Body of pancreas (tissue), 4 donors: ENCODE measurements at regions not wholly inside any gene's neighbourhood (a gene's known extent, or its start where the extent isn't known, plus 50 kb on each side); places are given as distances from the start of the nearest gene placed in this dataset.

Experiments
- ATAC-seq: fragments of 150-250 bp; one replicate; pipeline ENCODE4 v1.9.1; 2016
- DNase-seq, 4 donors: peaks; one replicate each; pipeline ENCODE4 v3.0.0-alpha.2; 2019
- H3K27ac ChIP-seq, 4 donors: fragments of 200-600 bp; sonication (generic); 1 replicate in 3 of 4; 2 replicates in 1 of 4; pipeline versions ENCODE4 v1.5.1 to v1.6.1; 2016 to 2019; ENCODE audit warnings: mild to moderate bottlenecking in 1 of 4, mixed read lengths in 1 of 4, moderate library complexity in 1 of 4
- H3K27me3 ChIP-seq, 2 donors: fragments of 200-600 bp; sonication (generic); one replicate each; pipeline ENCODE4 v1.6.0; 2016; ENCODE audit warnings: mild to moderate bottlenecking in 1 of 2
- H3K36me3 ChIP-seq, 2 donors: fragments of 200-600 bp; sonication (generic); replicated peaks in 1 of 2; 2 replicates each; pipeline ENCODE4 v1.5.1; 2016; ENCODE audit warnings: low read depth in 2 of 2; ENCODE audit not compliant: insufficient read depth in 1 of 2
- H3K4me1 ChIP-seq: fragments of 200-600 bp; sonication (generic); one replicate; pipeline ENCODE4 v1.6.0; 2016
- H3K4me3 ChIP-seq, 2 donors: fragments of 200-600 bp; sonication (generic); 1 replicate in 1 of 2; 2 replicates in 1 of 2; pipeline ENCODE4 v1.5.1; 2016 to 2019
- H3K9me3 ChIP-seq, 3 donors: fragments of 200-600 bp; sonication (generic); 1 replicate in 2 of 3; 2 replicates in 1 of 3; pipeline ENCODE4 v1.5.1; 2016
- CTCF ChIP-seq, 7 experiments: fragments of 450-650 bp in 4 of 7; fragments of 200-600 bp in 3 of 7; sonication (generic) in 3 of 7; IDR thresholded peaks; one replicate each; pipeline ENCODE4 v1.5.1; 2016 to 2019; ENCODE audit warnings: antibody characterized with exemption in 7 of 7
- POLR2A ChIP-seq, 3 donors: fragments of 450-650 bp; IDR thresholded peaks; one replicate each; pipeline ENCODE4 v1.6.1; 2016; ENCODE audit warnings: antibody characterized with exemption in 3 of 3, mild to moderate bottlenecking in 2 of 3
- WGBS, 2 donors: methylation state at CpG; one replicate each; pipeline ENCODE4 v1.1.5; 2017; 5-methylcytosine and 5-hydroxymethylcytosine counted together
- intact Hi-C: fragments of 100-400 bp; cut with DNase I; formaldehyde crosslinking; loops from one replicate; pipeline ENCODE4 v1.15.1; 2023

GRCh38 chr10:2641028-2641427 is 426.3 kb upstream of the PFKP start:
- no peak for DNase-seq
- H3K27ac ChIP-seq, result no peak overlapping the region
- H3K27me3 ChIP-seq, result no peaks in the 10 kb centered on the region
- intact Hi-C loops, result no loop called here
- no peaks in the 10 kb centered on the region for H3K36me3 ChIP-seq
- 67 to 75% methylated on average over 4 of the region's 4 CpGs for WGBS, 2 donors
- H3K9me3 ChIP-seq, result no peaks in the 10 kb centered on the region
- H3K4me1 ChIP-seq, result no peaks in the 10 kb centered on the region
- ATAC-seq, result no peak
- TF ChIP-seq CTCF (IDR thresholded peaks at IDR 0.05) (no peak), POLR2A (IDR thresholded peaks at IDR 0.05) (no peak)
- no peak overlapping the region for H3K4me3 ChIP-seq

- 45 to 55% methylated on average over 6 of the region's 6 CpGs for WGBS, 2 donors
- Histone ChIP-seq H3K27me3 (no peaks in the 10 kb centered on the region), H3K4me3 (no peak overlapping the region), H3K36me3 (no peaks in the 10 kb centered on the region), H3K9me3 (no peaks in the 10 kb centered on the region), H3K27ac (no peak overlapping the region), H3K4me1 (no peaks in the 10 kb centered on the region)
- intact Hi-C loops, result no loop called here
- DNase-seq, result no peak
- no peak for ATAC-seq
- TF ChIP-seq POLR2A (IDR thresholded peaks at IDR 0.05) (no peak), CTCF (IDR thresholded peaks at IDR 0.05) (no peak)
These were observed 433.7 kb upstream of the PFKP start for GRCh38 chr10:2633630-2634029.

GRCh38 chr10:2631557-2632205 is 435.7 kb upstream of the PFKP start:
- Histone ChIP-seq H3K27me3 (no peaks in the 10 kb centered on the region), H3K9me3 (no peaks in the 10 kb centered on the region), H3K27ac (no peak overlapping the region), H3K4me1 (no peaks in the 10 kb centered on the region), H3K36me3 (no peaks in the 10 kb centered on the region), H3K4me3 (no peak overlapping the region)
- intact Hi-C loops, result no loop called here
- 48 to 55% methylated on average over 11 of the region's 11 CpGs for WGBS, 2 donors
- DNase-seq (no peak), ATAC-seq (no peak)
- TF ChIP-seq POLR2A (IDR thresholded peaks at IDR 0.05) (no peak), CTCF (IDR thresholded peaks at IDR 0.05) (no peak)

- DNase-seq (no peak), ATAC-seq (no peak)
- TF ChIP-seq CTCF (IDR thresholded peaks at IDR 0.05) (no peak), POLR2A (IDR thresholded peaks at IDR 0.05) (no peak)
- no peak overlapping the region for H3K27ac ChIP-seq
- no peaks in the 10 kb centered on the region for H3K9me3 ChIP-seq
- H3K36me3 ChIP-seq, result no peaks in the 10 kb centered on the region
- 56 to 63% methylated on average over 6 of the region's 6 CpGs for WGBS, 2 donors
- H3K4me3 ChIP-seq, result no peak overlapping the region
- no peaks in the 10 kb centered on the region for H3K4me1 ChIP-seq
- H3K27me3 ChIP-seq, result no peaks in the 10 kb centered on the region
- intact Hi-C loops, result no loop called here
These were observed 438.6 kb upstream of the PFKP start for GRCh38 chr10:2628705-2629104.

GRCh38 chr10:2627969-2628368 is 439.4 kb upstream of the PFKP start:
- 23 to 39% methylated on average over 1 of the region's 1 CpG for WGBS, 2 donors

More at GRCh38 chr10:2627969-2628368, 439.4 kb upstream of the PFKP start:
- ATAC-seq, result no peak
- H3K4me1 ChIP-seq, result no peaks in the 10 kb centered on the region
- TF ChIP-seq CTCF (IDR thresholded peaks at IDR 0.05) (no peak), POLR2A (IDR thresholded peaks at IDR 0.05) (no peak)
- no peak overlapping the region for H3K4me3 ChIP-seq
- intact Hi-C loops, result no loop called here
- H3K36me3 ChIP-seq, result no peaks in the 10 kb centered on the region
- no peaks in the 10 kb centered on the region for H3K27me3 ChIP-seq
- no peaks in the 10 kb centered on the region for H3K9me3 ChIP-seq
- no peak overlapping the region for H3K27ac ChIP-seq
- no peak for DNase-seq
